ENCODE measurements at regions not wholly inside any gene's neighbourhood (a gene's known extent, or its start where the extent isn't known, plus 50 kb on each side); places are given as distances from the start of the nearest gene placed in this dataset.

DNA sequence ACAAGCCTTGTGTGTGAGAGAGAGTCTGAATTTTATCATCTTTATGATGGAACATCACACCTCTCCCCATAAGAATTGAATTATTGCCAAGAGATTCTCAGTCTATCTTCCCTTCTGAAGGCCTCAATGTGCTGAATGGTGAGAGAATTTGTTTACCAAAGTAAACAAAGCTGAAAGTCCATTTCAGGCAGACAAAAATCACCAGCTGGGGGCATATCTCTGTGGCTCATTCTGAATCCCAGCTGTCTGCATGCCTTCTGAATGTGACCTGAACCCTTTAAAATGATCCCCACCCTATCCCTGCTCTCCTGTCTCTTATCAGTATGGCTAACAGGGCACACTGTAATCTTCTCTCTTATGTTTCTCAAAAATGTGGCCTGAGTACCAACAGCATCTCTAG, 99.1 kb upstream of the CAMK1G start (continued):
- TF ChIP-seq, protein P1, sequence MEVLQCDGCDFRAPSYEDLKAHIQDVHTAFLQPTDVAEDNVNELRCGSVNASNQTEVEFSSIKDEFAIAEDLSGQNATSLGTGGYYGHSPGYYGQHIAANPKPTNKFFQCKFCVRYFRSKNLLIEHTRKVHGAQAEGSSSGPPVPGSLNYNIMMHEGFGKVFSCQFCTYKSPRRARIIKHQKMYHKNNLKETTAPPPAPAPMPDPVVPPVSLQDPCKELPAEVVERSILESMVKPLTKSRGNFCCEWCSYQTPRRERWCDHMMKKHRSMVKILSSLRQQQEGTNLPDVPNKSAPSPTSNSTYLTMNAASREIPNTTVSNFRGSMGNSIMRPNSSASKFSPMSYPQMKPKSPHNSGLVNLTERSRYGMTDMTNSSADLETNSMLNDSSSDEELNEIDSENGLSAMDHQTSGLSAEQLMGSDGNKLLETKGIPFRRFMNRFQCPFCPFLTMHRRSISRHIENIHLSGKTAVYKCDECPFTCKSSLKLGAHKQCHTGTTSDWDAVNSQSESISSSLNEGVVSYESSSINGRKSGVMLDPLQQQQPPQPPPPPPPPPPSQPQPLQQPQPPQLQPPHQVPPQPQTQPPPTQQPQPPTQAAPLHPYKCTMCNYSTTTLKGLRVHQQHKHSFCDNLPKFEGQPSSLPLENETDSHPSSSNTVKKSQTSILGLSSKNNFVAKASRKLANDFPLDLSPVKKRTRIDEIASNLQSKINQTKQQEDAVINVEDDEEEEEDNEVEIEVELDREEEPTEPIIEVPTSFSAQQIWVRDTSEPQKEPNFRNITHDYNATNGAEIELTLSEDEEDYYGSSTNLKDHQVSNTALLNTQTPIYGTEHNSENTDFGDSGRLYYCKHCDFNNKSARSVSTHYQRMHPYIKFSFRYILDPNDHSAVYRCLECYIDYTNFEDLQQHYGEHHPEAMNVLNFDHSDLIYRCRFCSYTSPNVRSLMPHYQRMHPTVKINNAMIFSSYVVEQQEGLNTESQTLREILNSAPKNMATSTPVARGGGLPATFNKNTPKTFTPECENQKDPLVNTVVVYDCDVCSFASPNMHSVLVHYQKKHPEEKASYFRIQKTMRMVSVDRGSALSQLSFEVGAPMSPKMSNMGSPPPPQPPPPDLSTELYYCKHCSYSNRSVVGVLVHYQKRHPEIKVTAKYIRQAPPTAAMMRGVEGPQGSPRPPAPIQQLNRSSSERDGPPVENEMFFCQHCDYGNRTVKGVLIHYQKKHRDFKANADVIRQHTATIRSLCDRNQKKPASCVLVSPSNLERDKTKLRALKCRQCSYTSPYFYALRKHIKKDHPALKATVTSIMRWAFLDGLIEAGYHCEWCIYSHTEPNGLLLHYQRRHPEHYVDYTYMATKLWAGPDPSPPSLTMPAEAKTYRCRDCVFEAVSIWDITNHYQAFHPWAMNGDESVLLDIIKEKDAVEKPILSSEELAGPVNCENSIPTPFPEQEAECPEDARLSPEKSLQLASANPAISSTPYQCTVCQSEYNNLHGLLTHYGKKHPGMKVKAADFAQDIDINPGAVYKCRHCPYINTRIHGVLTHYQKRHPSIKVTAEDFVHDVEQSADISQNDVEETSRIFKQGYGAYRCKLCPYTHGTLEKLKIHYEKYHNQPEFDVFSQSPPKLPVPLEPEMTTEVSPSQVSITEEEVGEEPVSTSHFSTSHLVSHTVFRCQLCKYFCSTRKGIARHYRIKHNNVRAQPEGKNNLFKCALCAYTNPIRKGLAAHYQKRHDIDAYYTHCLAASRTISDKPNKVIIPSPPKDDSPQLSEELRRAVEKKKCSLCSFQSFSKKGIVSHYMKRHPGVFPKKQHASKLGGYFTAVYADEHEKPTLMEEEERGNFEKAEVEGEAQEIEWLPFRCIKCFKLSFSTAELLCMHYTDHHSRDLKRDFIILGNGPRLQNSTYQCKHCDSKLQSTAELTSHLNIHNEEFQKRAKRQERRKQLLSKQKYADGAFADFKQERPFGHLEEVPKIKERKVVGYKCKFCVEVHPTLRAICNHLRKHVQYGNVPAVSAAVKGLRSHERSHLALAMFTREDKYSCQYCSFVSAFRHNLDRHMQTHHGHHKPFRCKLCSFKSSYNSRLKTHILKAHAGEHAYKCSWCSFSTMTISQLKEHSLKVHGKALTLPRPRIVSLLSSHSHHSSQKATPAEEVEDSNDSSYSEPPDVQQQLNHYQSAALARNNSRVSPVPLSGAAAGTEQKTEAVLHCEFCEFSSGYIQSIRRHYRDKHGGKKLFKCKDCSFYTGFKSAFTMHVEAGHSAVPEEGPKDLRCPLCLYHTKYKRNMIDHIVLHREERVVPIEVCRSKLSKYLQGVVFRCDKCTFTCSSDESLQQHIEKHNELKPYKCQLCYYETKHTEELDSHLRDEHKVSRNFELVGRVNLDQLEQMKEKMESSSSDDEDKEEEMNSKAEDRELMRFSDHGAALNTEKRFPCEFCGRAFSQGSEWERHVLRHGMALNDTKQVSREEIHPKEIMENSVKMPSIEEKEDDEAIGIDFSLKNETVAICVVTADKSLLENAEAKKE (CRISPR knock-in tag; IDR thresholded peaks at IDR 0.05): no peak
- no peak for TF ChIP-seq EZH2 (IDR thresholded peaks at IDR 0.05; ENCODE audit: low read depth, unreplicated experiment)
- no peak for TF ChIP-seq EZH2phosphoT487 (IDR thresholded peaks at IDR 0.05; ENCODE audit: unreplicated experiment)
- TF ChIP-seq, protein P2, sequence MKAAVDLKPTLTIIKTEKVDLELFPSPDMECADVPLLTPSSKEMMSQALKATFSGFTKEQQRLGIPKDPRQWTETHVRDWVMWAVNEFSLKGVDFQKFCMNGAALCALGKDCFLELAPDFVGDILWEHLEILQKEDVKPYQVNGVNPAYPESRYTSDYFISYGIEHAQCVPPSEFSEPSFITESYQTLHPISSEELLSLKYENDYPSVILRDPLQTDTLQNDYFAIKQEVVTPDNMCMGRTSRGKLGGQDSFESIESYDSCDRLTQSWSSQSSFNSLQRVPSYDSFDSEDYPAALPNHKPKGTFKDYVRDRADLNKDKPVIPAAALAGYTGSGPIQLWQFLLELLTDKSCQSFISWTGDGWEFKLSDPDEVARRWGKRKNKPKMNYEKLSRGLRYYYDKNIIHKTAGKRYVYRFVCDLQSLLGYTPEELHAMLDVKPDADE (IDR thresholded peaks at IDR 0.05): no peak

GRCh38 chr1:209485167-209485566, 98.3 kb upstream of the CAMK1G start:
- Mint-ChIP-seq H3K36me3 (ENCODE audit: low read depth) (no peaks in the 10 kb centered on the region), H3K4me1 (peaks cover 6% of the 10 kb centered on the region; the same call in 2 of the 3 replicates), H3K27ac (no peak overlapping the region), H3K27me3 (ENCODE audit: insufficient read depth, low read depth, poor library complexity) (no peaks in the 10 kb centered on the region), H3K9me3 (no peaks in the 10 kb centered on the region; the same call in 2 of the 3 replicates), H3K4me3 (no peak overlapping the region)
- DNase-seq (ENCODE audit: low spot score) (no peak), ATAC-seq (no peak)
- Histone ChIP-seq H3K4me1 (ENCODE audit: insufficient read depth) (no peaks in the 10 kb centered on the region), H3K79me2 (replicated peaks; ENCODE audit: insufficient read depth) (no peaks in the 10 kb centered on the region), H3K27ac (ENCODE audit: low read depth) (no peak overlapping the region), H3K4me3 (no peak overlapping the region), H3K9me2 (ENCODE audit: insufficient read depth) (peaks cover 20% of the 10 kb centered on the region), H3K27me3 (ENCODE audit: insufficient read depth) (no peaks in the 10 kb centered on the region), H3F3A (replicated peaks; ENCODE audit: low read depth) (no peaks in the 10 kb centered on the region), H4K20me1 (replicated peaks; ENCODE audit: insufficient read depth) (no peaks in the 10 kb centered on the region), H3K4me2 (no peak overlapping the region), H3K36me3 (ENCODE audit: insufficient read depth) (no peaks in the 10 kb centered on the region), H2AFZ (no peak overlapping the region)
- TF ChIP-seq EZH2phosphoT487 (IDR thresholded peaks at IDR 0.05; ENCODE audit: unreplicated experiment): no peak
- no peak for TF ChIP-seq REST (IDR thresholded peaks at IDR 0.05; ENCODE audit: unreplicated experiment)
- no peak for TF ChIP-seq STAT1 (IDR thresholded peaks at IDR 0.05; ENCODE audit: unreplicated experiment)
- TF ChIP-seq, protein P2 (IDR thresholded peaks at IDR 0.05): no peak
- TF ChIP-seq JUNB (IDR thresholded peaks at IDR 0.05; ENCODE audit: unreplicated experiment): no peak
- TF ChIP-seq CREB1 (CRISPR knock-in tag; IDR thresholded peaks at IDR 0.05; ENCODE audit: low read depth): no peak
- no peak for TF ChIP-seq ZNF114 (CRISPR knock-in tag; IDR thresholded peaks at IDR 0.05)
- TF ChIP-seq NANOG (IDR thresholded peaks at IDR 0.05; ENCODE audit: borderline replicate concordance): no peak
- no peak for TF ChIP-seq ZNF331 (CRISPR knock-in tag; IDR thresholded peaks at IDR 0.05; ENCODE audit: low read depth)
- no peak for TF ChIP-seq EZH2 (IDR thresholded peaks at IDR 0.05; ENCODE audit: low read depth, unreplicated experiment)
- TF ChIP-seq POLR2AphosphoS5 (IDR thresholded peaks at IDR 0.05; ENCODE audit: low read depth): no peak

Measured in GM23338 (cell line).